GM23248 (cell line): ENCODE measurements at regions not wholly inside any gene's neighbourhood (a gene's known extent, or its start where the extent isn't known, plus 50 kb on each side); places are given as distances from the start of the nearest gene placed in this dataset.

Experiments used
- EZH2 ChIP-seq: fragments of 200-600 bp; sonication (generic); IDR thresholded peaks from 2 replicates; pipeline ENCODE4 v1.6.1; 2018; ENCODE audit warnings: antibody characterized with exemption, mild to moderate bottlenecking; ENCODE audit not compliant: insufficient read depth, poor library complexity, severe bottlenecking
- EZH2phosphoT487 ChIP-seq: fragments of 200-600 bp; sonication (generic); IDR thresholded peaks from 2 replicates; pipeline ENCODE4 v1.6.1; 2018; ENCODE audit warnings: antibody characterized with exemption, moderate library complexity, mild to moderate bottlenecking, low read depth; ENCODE audit not compliant: insufficient read depth

GRCh38 chr15:92819278-92820235, 80.6 kb upstream of the CHD2 start:
- TF ChIP-seq EZH2 = no peak
- TF ChIP-seq EZH2phosphoT487 = no peak
